Heart right ventricle (tissue), 16 donors: ENCODE measurements at regions not wholly inside any gene's neighbourhood (a gene's known extent, or its start where the extent isn't known, plus 50 kb on each side); places are given as distances from the start of the nearest gene placed in this dataset.

Experiments used
- ATAC-seq, 8 donors: fragments of 200-7000 bp; cut with Tn5 transposase; one replicate each; pipeline ENCODE4 v1.9.1; 2020; ENCODE audit warnings: mild to moderate bottlenecking in 8 of 8, moderate library complexity in 8 of 8, moderate number of reproducible peaks in 1 of 8
- DNase-seq, 2 donors: peaks; one replicate each; pipeline ENCODE4 v3.0.0-alpha.2; 2020
- H3K27ac ChIP-seq, 10 donors: fragments of 200-600 bp; sonication (generic) in 2 of 10; one replicate each; pipeline versions ENCODE4 v1.5.0 to v1.8.0; 2020 to 2022; ENCODE audit warnings: mild to moderate bottlenecking in 3 of 10
- H3K27me3 ChIP-seq, 7 donors: fragments of 200-600 bp; one replicate each; pipeline ENCODE4 v1.8.0; 2021 to 2022; ENCODE audit warnings: mild to moderate bottlenecking in 2 of 7
- H3K36me3 ChIP-seq, 9 donors: fragments of 200-600 bp; sonication (generic) in 1 of 9; one replicate each; pipeline versions ENCODE4 v1.5.0 to v1.8.0; 2020 to 2022; ENCODE audit warnings: mild to moderate bottlenecking in 2 of 9
- H3K4me1 ChIP-seq, 9 donors: fragments of 200-600 bp; sonication (generic) in 1 of 9; one replicate each; pipeline versions ENCODE4 v1.5.0 to v1.8.0; 2020 to 2022; ENCODE audit warnings: mild to moderate bottlenecking in 4 of 9
- H3K4me3 ChIP-seq, 10 donors: fragments of 200-600 bp; sonication (generic) in 2 of 10; one replicate each; pipeline versions ENCODE4 v1.5.0 to v1.8.0; 2020 to 2022; ENCODE audit warnings: mild to moderate bottlenecking in 7 of 10, moderate library complexity in 2 of 10
- H3K9me3 ChIP-seq, 11 donors: fragments of 200-600 bp in 10 of 11; sonication (generic) in 2 of 11; one replicate each; pipeline versions ENCODE4 v1.5.0 to v1.8.0; 2013 to 2022; ENCODE audit warnings: mild to moderate bottlenecking in 2 of 11, control low read depth in 1 of 11, moderate library complexity in 1 of 11
- CTCF ChIP-seq, 9 donors: fragments of 200-600 bp; sonication (generic) in 2 of 9; IDR thresholded peaks; one replicate each; pipeline versions ENCODE4 v1.5.0 to v1.8.0; 2021 to 2022; ENCODE audit warnings: antibody characterized with exemption in 9 of 9, mild to moderate bottlenecking in 5 of 9, moderate library complexity in 1 of 9
- WGBS, 2 donors: extraction: QIAGEN DNeasy Blood & Tissue Kit; methylation state at CpG; one replicate each; pipeline ENCODE4 v1.1.7; 2013; ENCODE audit warnings: inconsistent platforms in 1 of 2; 5-methylcytosine and 5-hydroxymethylcytosine counted together
- intact Hi-C, 10 donors: fragments of 100-400 bp; cut with DNase I; formaldehyde crosslinking; loops; one replicate each; pipeline versions ENCODE4 v1.11.1 to v1.14.2; 2022
- donor health status: Arrhythmogenic right ventricular cardiomyopathy.
- donor health status: ischemic (EF 13 %, LVEDD 7.1; RV severe dilation, severe dysfunction).
- donor health status: healthy with polysubstance abuse.
- donor health status: DM: no; HTN: yes; CAD: no.
- donor health status: DM: no; HTN: no; CAD: no.
- donor health status: ischemic (EF 25% LVEDD 6.9; RV normal size, moderate dysfunction).
- donor health status: ischemic (EF 25% LVEDD 5.7; RV mildly dilated, moderate dysfunction).
- donor health status: healthy.
- donor health status: DM: yes; HTN: yes; CAD: no.
- donor health status: Ischemic cardiomyopathy.
- donor health status: ischemic (EF 35%, LVEDD 5.7; RV mildly dilated, moderate dysfunction).
- donor health status: nonischemic (EF 11% LVEDD 7.7; RV severe dilation, severe dysfunction).
- donor health status: DM: yes; HTN: yes; CAD: no.
- donor health status: PGD.
- donor health status: ischemic (EF 29% LVEDD 5.4; RV normal size, mild dysfunction).
- donor health status: nonischemic (EF 23%, LVEDD 6.1; RV moderate dilation, normal function).

GRCh38 chrX:130974323-130974722 lies 71.3 kb upstream of the ENOX2 start:
- Histone ChIP-seq H3K4me1 (no peaks in the 10 kb centered on the region), H3K4me3 (no peak overlapping the region), H3K36me3 (no peaks in the 10 kb centered on the region), H3K9me3 (no peaks in the 10 kb centered on the region), H3K27ac (no peak overlapping the region), H3K27me3 (peaks cover 0 to 47% (median 0%) of the 10 kb centered on the region in 7 donors)
- intact Hi-C loops = loop anchor here in 3 of 10 donors (10.0 kb wide), 1 partner anchor 660 kb away; no protein-coding TSS in a partner anchor
- DNase-seq (no peak), ATAC-seq (no peak)
- WGBS, 2 donors = 53 to 57% methylated on average over 1 of the region's 1 CpG
- TF ChIP-seq CTCF (IDR thresholded peaks at IDR 0.05) = no peak

GRCh38 chrX:130975947-130976346 lies 72.9 kb upstream of the ENOX2 start:
- no peaks in the 10 kb centered on the region for H3K4me1 ChIP-seq
- peak in 1 of 8 donors; percentile 51 for ATAC-seq
- peak in 7 of 9 donors; percentile 47 to 61 (median 57) for TF ChIP-seq CTCF (IDR thresholded peaks at IDR 0.05)
- intact Hi-C loops = loop anchor here in 8 of 10 donors (5.0 to 10.0 kb wide), 3 partner anchors 656 to 701 kb away; no protein-coding TSS in a partner anchor
- no peaks in the 10 kb centered on the region for H3K36me3 ChIP-seq
- 9% methylated on average over 7 of the region's 7 CpGs for WGBS, 2 donors
- H3K27ac ChIP-seq = no peak overlapping the region
- no peaks in the 10 kb centered on the region for H3K9me3 ChIP-seq
- no peak overlapping the region for H3K4me3 ChIP-seq
- peaks cover 0 to 36% (median 0%) of the 10 kb centered on the region in 7 donors for H3K27me3 ChIP-seq
- DNase-seq = peak in 1 of 2 donors; percentile 5

GRCh38 chrX:130981836-130982235 lies 76.3 kb upstream of the ARHGAP36 start:
- no peak for ATAC-seq
- no peak for DNase-seq
- Histone ChIP-seq H3K36me3 (no peaks in the 10 kb centered on the region), H3K4me3 (no peak overlapping the region), H3K9me3 (no peaks in the 10 kb centered on the region), H3K4me1 (no peaks in the 10 kb centered on the region), H3K27me3 (peaks cover 0 to 30% (median 0%) of the 10 kb centered on the region in 7 donors), H3K27ac (no peak overlapping the region)
- intact Hi-C loops = no loop called here
- WGBS, 2 donors = 54 to 68% methylated on average over 2 of the region's 2 CpGs
- no peak for TF ChIP-seq CTCF (IDR thresholded peaks at IDR 0.05)

- H3K36me3 ChIP-seq = no peaks in the 10 kb centered on the region
- H3K27ac ChIP-seq = no peak overlapping the region
- no peak for ATAC-seq
- TF ChIP-seq CTCF (IDR thresholded peaks at IDR 0.05) = no peak
- intact Hi-C loops = no loop called here
- no peaks in the 10 kb centered on the region for H3K4me1 ChIP-seq
- no peak overlapping the region for H3K4me3 ChIP-seq
- peaks cover 0 to 40% (median 0%) of the 10 kb centered on the region in 7 donors for H3K27me3 ChIP-seq
- H3K9me3 ChIP-seq = no peaks in the 10 kb centered on the region
- WGBS, 2 donors = 57 to 64% methylated on average over 4 of the region's 4 CpGs
- DNase-seq = no peak
Measured at GRCh38 chrX:130984782-130985181, 73.4 kb upstream of the ARHGAP36 start.
